ENCODE measurements at regions not wholly inside any gene's neighbourhood (a gene's known extent, or its start where the extent isn't known, plus 50 kb on each side); places are given as distances from the start of the nearest gene placed in this dataset.

- no peak for TF ChIP-seq HNF4G (IDR thresholded peaks at IDR 0.05; ENCODE audit: borderline replicate concordance, low read depth, low read length)
- TF ChIP-seq HNF4G (CRISPR knock-in tag; IDR thresholded peaks at IDR 0.05; ENCODE audit: borderline replicate concordance, low read depth): no peak
- TF ChIP-seq NR2C2 (CRISPR knock-in tag; IDR thresholded peaks at IDR 0.05; ENCODE audit: borderline replicate concordance): no peak
- TF ChIP-seq RXRB (CRISPR knock-in tag; IDR thresholded peaks at IDR 0.05; ENCODE audit: borderline replicate concordance): no peak
- TF ChIP-seq ETV6 (CRISPR knock-in tag; conservative IDR thresholded peaks at IDR 0.05): no peak
- TF ChIP-seq TMF1 (CRISPR knock-in tag; IDR thresholded peaks at IDR 0.05; ENCODE audit: low read depth): no peak
- no peak for TF ChIP-seq ZNF850 (CRISPR knock-in tag; conservative IDR thresholded peaks at IDR 0.05)
- no peak for TF ChIP-seq NCOA5 (CRISPR knock-in tag; IDR thresholded peaks at IDR 0.05)
- no peak for TF ChIP-seq SUZ12 (IDR thresholded peaks at IDR 0.05; ENCODE audit: low read depth, low read length)
- TF ChIP-seq SIN3A (IDR thresholded peaks at IDR 0.05; ENCODE audit: borderline replicate concordance, low read depth, low read length): no peak
- TF ChIP-seq ERF (CRISPR knock-in tag; IDR thresholded peaks at IDR 0.05): no peak
- TF ChIP-seq SP2 (CRISPR knock-in tag; IDR thresholded peaks at IDR 0.05): peak; percentile 34; the same call in 1 of the 2 replicates
- peak; percentile 61 for TF ChIP-seq ZNF687 (CRISPR knock-in tag; IDR thresholded peaks at IDR 0.05)
- TF ChIP-seq ZNF891 (CRISPR knock-in tag; IDR thresholded peaks at IDR 0.05): no peak
- TF ChIP-seq RELA (CRISPR knock-in tag; IDR thresholded peaks at IDR 0.05): no peak
- TF ChIP-seq ZUFSP (CRISPR knock-in tag; IDR thresholded peaks at IDR 0.05; ENCODE audit: borderline replicate concordance): no peak
- peak; percentile 31; the same call in 1 of the 2 replicates for TF ChIP-seq ZNF501 (CRISPR knock-in tag; IDR thresholded peaks at IDR 0.05)
- no peak for TF ChIP-seq ZNF317 (CRISPR knock-in tag; IDR thresholded peaks at IDR 0.05)
Measured at GRCh38 chr6:167662881-167663205, 163.9 kb upstream of the AFDN start (continued).
